GM13977 (cell line): ENCODE measurements at regions not wholly inside any gene's neighbourhood (a gene's known extent, or its start where the extent isn't known, plus 50 kb on each side); places are given as distances from the start of the nearest gene placed in this dataset.
"Not testable (repeated sequence)": the region's sequence is repeated elsewhere in the genome, so short reads cannot be mapped to it uniquely, and the experiment has no call there.

Experiments used
- DNase-seq: peaks from one replicate; pipeline ENCODE4 v3.0.0; 2012; ENCODE audit warnings: low spot score
- in situ Hi-C: fragments of 300-500 bp; cut with MboI; formaldehyde crosslinking; loops from one replicate; pipeline ENCODE4 v1.12.0; 2022; ENCODE audit warnings: low sequenced_read_pairs, low pct_unique_long_range_greater_than_20kb, mixed read lengths, inconsistent platforms; ENCODE audit not compliant: unreplicated experiment
- TF ChIP-seq, protein P1 (sequence below): IDR thresholded peaks from 2 replicates; pipeline ENCODE4 v1.5.1; 2012; ENCODE audit warnings: mild to moderate bottlenecking, control low read depth; ENCODE audit not compliant: insufficient read depth; ENCODE audit errors: extremely low read depth, missing control alignments

DNA sequence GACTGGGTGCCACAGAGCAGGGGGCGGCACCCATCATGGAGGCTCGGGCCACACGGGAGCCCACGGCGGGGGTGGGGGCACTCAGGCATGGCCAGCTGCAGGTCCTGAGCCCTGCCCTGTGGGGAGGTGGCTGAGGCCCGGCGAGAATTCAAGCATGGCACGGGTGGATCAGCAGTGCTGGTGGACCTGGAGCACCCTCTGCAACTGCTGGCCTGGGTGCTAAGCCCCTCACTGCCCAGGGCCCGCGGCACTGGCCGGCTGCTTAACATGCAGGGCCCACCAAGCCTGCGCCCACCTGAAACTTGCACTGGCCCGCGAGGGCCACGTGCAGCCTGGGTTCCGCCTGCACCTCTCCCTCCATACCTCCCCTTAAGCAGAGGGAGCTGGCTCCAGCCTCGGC is 258.6 kb downstream of the CENPC start:
- TF ChIP-seq, protein P1, sequence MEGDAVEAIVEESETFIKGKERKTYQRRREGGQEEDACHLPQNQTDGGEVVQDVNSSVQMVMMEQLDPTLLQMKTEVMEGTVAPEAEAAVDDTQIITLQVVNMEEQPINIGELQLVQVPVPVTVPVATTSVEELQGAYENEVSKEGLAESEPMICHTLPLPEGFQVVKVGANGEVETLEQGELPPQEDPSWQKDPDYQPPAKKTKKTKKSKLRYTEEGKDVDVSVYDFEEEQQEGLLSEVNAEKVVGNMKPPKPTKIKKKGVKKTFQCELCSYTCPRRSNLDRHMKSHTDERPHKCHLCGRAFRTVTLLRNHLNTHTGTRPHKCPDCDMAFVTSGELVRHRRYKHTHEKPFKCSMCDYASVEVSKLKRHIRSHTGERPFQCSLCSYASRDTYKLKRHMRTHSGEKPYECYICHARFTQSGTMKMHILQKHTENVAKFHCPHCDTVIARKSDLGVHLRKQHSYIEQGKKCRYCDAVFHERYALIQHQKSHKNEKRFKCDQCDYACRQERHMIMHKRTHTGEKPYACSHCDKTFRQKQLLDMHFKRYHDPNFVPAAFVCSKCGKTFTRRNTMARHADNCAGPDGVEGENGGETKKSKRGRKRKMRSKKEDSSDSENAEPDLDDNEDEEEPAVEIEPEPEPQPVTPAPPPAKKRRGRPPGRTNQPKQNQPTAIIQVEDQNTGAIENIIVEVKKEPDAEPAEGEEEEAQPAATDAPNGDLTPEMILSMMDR = no peak
- no peak for DNase-seq
- in situ Hi-C loops = no loop called here

DNA sequence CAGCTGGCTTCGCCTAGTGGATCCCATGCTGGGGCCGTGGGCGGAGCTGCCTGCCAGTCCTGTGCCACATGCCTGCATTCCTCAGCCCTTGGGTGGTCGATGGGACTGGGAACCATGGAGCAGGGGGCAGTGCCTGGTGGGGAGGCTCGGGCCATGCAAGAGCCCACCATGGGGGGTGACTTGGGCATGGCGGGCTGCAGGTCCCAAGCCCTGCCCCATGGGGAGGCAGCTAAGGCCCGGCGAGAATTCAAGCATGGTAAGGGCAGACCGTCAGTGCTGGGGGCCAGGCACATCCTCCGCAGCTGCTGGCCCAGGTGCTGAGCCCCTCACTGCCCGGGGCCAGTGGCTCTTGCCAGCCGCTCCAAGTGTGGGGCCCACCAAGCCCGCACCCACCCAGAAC is 262.6 kb downstream of the CENPC start:
- TF ChIP-seq, protein P1 = no peak
- no peak for DNase-seq
- in situ Hi-C loops = no loop called here

GRCh38 chr4:67275179-67275750 is 270.0 kb downstream of the CENPC start:
- TF ChIP-seq, protein P1 = no peak
- DNase-seq = no peak
- in situ Hi-C loops = no loop called here

GRCh38 chr4:67274671-67275070 is 270.6 kb downstream of the CENPC start:
- in situ Hi-C loops, DNase-seq: not testable (repeated sequence)

DNA sequence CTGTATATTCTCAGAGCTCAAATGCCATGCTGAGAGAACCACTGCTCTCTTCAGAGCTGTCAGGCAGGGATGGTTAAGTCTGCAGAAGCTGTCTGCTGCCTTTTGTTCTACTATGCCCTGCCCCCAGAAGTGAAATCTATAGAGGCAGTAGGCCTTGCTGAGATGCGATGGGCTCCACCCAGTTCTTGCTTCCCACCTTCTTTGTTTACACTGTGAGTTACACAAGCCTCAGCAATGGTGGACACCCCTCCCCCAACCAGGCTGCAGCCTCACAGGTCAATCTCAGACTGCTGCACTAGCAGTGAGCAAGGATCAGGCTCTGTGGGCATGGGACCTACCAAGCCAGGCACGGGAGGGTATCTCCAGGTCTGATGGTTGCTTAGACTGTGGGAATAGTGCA is 271.6 kb downstream of the CENPC start:
- in situ Hi-C loops = no loop called here
- no peak for DNase-seq

DNA sequence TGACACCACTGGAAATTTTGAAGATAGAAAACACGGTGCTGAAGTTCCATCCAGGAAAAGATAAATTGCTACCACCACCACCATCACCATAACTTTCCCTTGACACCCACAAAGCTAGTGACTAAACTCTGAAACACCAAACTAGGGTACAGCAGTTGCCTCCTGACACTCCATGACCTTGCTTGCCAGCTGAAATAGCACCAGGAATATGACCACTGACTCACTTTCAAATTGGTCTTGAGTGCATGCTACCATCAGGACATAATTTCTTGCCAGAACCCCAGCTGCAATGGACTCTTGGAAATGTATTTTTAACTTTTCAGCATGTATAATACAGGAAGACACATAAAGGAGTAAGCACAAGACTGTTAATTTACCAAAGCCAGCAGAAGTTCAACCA is 283.3 kb downstream of the CENPC start:
- in situ Hi-C loops = no loop called here
- TF ChIP-seq, protein P1 = no peak
- DNase-seq = no peak

More for the DNA sequence above, 271.6 kb downstream of the CENPC start:
- TF ChIP-seq, protein P1 = no peak

GRCh38 chr4:67256388-67257043 is 288.8 kb downstream of the CENPC start:
- in situ Hi-C loops = no loop called here

More at GRCh38 chr4:67256388-67257043, 288.8 kb downstream of the CENPC start:
- TF ChIP-seq, protein P1 = no peak
- DNase-seq = no peak
